GM12872 (cell line): ENCODE measurements at regions not wholly inside any gene's neighbourhood (a gene's known extent, or its start where the extent isn't known, plus 50 kb on each side); places are given as distances from the start of the nearest gene placed in this dataset.

Experiments used
- TF ChIP-seq, protein P1 (sequence below): IDR thresholded peaks from 3 replicates; pipeline ENCODE4 v1.5.1; 2011; ENCODE audit warnings: low read depth, mild to moderate bottlenecking, low read length, moderate library complexity; ENCODE audit not compliant: insufficient read depth

DNA sequence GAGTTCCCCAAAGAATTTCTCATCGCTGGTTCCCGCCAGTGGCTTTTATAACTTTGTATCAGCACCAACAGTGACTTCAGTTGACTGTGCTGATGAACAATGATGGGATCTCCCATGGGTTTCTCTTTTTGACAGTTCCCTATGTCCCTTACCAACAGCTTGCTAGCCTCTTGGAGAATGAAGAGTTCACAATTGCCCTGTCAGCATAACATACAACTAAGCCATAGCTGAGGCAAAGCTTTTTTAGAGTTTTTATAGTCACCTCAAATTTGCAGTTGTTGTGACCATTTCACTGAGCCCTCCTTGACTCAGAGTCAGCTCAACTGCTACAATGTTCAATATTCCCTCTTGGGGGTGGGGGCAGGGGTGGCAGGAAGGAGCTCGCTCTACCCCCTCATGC, 179.8 kb downstream of the TFEC start:
- TF ChIP-seq, protein P1, sequence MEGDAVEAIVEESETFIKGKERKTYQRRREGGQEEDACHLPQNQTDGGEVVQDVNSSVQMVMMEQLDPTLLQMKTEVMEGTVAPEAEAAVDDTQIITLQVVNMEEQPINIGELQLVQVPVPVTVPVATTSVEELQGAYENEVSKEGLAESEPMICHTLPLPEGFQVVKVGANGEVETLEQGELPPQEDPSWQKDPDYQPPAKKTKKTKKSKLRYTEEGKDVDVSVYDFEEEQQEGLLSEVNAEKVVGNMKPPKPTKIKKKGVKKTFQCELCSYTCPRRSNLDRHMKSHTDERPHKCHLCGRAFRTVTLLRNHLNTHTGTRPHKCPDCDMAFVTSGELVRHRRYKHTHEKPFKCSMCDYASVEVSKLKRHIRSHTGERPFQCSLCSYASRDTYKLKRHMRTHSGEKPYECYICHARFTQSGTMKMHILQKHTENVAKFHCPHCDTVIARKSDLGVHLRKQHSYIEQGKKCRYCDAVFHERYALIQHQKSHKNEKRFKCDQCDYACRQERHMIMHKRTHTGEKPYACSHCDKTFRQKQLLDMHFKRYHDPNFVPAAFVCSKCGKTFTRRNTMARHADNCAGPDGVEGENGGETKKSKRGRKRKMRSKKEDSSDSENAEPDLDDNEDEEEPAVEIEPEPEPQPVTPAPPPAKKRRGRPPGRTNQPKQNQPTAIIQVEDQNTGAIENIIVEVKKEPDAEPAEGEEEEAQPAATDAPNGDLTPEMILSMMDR, result no peak

DNA sequence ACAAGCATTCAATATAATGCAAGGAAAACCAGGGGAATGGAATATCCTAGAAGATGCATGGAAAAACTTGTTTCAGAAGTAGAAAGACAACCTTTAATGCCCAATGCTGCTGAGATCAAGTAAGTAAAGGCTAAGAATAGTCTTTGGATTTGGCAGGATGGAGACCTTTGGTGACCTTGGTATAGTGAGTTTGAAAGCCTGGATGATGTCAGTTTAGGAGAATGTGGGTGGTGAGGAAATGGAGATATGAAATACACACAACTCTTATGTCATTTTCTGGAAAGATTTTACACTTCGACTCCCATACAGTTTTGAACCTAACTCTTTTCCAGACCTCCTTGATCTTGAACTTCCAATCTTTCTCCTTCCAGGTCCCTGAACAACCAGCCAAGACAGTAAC, 185.7 kb downstream of the TFEC start:
- TF ChIP-seq, protein P1, result no peak

DNA sequence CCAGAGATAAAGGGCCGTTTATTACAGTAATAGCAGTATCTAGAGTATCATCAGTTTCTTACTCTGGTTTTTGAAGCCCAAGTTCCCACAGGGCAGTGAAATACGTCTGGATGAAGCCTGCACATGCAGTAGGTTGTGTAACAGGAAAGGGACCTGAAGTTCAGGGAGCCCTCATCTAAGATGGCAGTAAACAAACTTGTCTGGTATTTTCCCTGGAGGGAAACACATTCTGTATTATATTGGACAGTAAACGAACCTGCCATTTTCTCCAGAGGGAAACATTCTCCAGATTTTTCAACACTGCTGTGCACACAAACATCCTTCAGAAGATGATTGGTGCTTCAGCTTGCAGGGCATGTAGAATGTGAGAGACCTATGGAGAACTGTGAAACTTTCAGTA, 189.9 kb downstream of the TFEC start:
- TF ChIP-seq, protein P1, result no peak

DNA sequence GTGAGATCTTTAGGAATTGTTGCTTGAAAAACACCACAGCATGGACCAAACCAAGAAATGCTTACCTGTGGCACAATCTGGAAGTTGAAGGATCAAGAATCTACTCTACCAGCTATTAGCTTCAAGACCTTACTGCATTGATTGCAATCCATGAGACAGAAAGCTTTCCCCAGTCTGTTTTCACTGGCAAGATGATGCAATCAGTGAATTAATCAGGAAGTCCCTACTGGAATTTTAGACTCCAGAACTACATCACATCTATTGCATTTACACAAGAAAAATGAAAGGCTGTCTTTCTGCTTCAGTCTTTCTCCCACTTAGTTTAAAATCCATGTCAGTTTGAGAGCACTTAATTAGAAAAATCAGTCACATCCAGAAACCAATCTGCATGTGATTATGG, 191.7 kb downstream of the TFEC start:
- TF ChIP-seq, protein P1, result no peak

DNA sequence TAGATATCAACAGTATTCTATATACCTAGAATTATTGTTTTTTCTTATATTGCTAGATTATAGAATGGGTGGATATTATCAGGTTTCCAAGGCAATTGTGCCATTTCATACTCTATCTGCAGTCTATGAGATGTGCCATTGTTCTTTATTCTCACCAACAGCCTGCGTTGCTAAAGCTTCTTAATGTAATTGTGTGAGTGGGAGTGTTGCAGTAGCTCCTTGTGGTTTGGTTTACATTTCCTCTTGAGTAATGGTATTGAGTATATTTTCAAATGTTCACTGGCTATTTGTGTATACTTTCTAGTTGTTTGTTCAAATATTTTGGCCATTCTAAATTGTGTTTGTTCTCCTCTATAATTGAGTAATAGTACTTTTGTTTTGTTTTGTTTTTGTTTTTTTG, 199.2 kb downstream of the TFEC start:
- TF ChIP-seq, protein P1, result no peak

DNA sequence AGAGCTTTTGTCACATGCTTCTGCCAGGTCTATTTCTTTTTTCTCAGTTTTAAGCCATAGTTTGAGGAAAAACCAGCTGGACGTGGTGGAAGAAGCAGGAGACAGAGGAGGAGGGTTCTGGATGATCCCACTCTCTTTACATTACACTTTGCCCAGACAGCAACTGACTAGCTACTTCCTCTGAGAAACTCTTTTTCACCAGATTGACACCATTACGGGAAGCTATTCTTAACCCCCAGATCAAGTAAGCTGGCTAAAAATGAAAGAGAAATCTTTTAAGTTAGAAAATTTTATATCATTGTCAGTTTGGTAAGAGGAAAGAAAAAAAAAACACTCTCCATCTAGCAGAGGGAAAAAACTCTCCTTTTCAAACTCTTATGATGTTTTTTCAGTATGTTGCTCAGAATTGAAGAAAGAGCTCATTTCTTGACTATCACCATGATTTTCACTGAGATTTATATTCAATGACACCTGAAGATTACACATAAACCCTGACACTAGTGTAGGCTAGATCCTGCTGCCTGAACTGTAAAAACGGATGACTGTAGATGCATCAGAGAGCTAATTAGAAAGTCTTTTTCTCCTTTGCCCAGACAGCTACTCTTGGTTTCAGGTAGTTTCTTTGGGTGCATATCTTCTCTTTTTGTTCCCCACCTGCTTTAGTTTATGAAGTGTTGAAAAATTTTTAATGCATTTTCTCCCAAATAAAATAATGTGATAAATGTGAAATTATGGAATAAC, 203.1 kb downstream of the TFEC start:
- TF ChIP-seq, protein P1, result no peak

DNA sequence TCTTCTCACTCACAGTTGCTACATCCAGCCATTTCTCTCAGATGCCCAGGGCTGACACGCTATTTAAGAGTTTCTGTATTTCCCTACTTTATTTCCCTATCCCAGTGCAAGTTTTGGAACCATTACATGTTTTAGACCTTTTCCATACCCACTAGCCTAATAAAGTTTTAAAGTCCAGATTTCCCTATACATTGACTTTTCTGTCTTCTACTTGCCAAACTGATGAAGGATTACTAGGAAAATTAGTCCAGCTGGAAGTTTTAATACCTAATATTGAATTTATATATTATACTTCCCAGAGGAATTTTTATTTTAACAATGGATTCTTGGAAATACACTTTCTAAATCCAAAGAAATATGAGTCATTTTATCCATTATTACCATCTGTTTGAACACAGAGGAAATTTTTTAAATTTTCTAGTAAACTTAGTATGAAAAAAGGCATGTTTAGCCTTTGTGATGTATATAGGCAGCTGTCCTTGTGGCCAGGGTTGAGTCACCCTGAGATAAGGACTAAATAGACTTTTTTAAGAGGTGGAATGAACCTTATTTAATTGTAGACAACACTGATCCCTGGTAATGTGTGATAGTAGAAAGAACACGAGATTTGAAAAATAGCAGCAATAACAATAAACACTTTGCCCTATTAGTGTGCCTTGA, 205.0 kb downstream of the TFEC start:
- TF ChIP-seq, protein P1, result no peak
